CD4-positive, alpha-beta T cell (primary cell): ENCODE measurements at regions not wholly inside any gene's neighbourhood (a gene's known extent, or its start where the extent isn't known, plus 50 kb on each side); places are given as distances from the start of the nearest gene placed in this dataset.

Experiments used
- ATAC-seq: fragments of 200-7000 bp; cut with Tn5 transposase; one replicate; pipeline ENCODE4 v1.10.0; 2022; ENCODE audit warnings: mild to moderate bottlenecking; ENCODE audit not compliant: poor library complexity
- CTCF ChIA-PET: fragments of 350-600 bp; sonication (Branson Sonifier 250); formaldehyde crosslinking; loops from one replicate; lab custom pipeline; 2021; ENCODE audit warnings: antibody characterized with exemption, inconsistent platforms; lab: Charles Lee
- POLR2A ChIA-PET: fragments of 350-600 bp; sonication (Branson Sonifier 250); formaldehyde crosslinking; loops from one replicate; lab custom pipeline; 2021; ENCODE audit warnings: antibody characterized with exemption, inconsistent platforms; lab: Charles Lee
- DNase-seq, 14 experiments: peaks; one replicate each; pipeline ENCODE4 v3.0.0-alpha.2; 2013 to 2020; ENCODE audit warnings: mixed read lengths in 2 of 14
- H3K27ac ChIP-seq, 2 donors: one replicate each; pipeline versions ENCODE4 v1.5.1 to v1.7.0; 2013; ENCODE audit warnings: low read length in 2 of 2, low read depth in 1 of 2, mild to moderate bottlenecking in 1 of 2
- H3K27me3 ChIP-seq, 2 experiments: 1 replicate in 1 of 2; 2 replicates in 1 of 2; pipeline versions ENCODE4 v1.6.1 to v1.7.0; 2013; ENCODE audit warnings: low read length in 2 of 2, control low read depth in 1 of 2, mild to moderate bottlenecking in 1 of 2, moderate library complexity in 1 of 2; ENCODE audit not compliant: insufficient read depth in 2 of 2, control insufficient read depth in 1 of 2
- H3K36me3 ChIP-seq: one replicate; pipeline ENCODE4 v1.6.1; 2013; ENCODE audit warnings: low read length, control low read depth; ENCODE audit not compliant: insufficient read depth
- H3K4me1 ChIP-seq: one replicate; pipeline ENCODE4 v1.6.1; 2013; ENCODE audit warnings: low read length, control low read depth; ENCODE audit not compliant: insufficient read depth
- H3K4me3 ChIP-seq: one replicate; pipeline ENCODE4 v1.5.1; 2013; ENCODE audit warnings: mild to moderate bottlenecking, low read length, moderate library complexity
- H3K9me3 ChIP-seq, 2 experiments: 1 replicate in 1 of 2; 2 replicates in 1 of 2; pipeline versions ENCODE4 v1.6.1 to v1.7.0; 2013; ENCODE audit warnings: low read length in 2 of 2, mild to moderate bottlenecking in 2 of 2, control low read depth in 1 of 2, moderate library complexity in 1 of 2; ENCODE audit not compliant: control insufficient read depth in 1 of 2, insufficient read depth in 1 of 2
- H3K27ac Mint-ChIP-seq: one replicate; pipeline ENCODE4 v1.8.0; 2020; ENCODE audit warnings: mixed read lengths
- H3K27me3 Mint-ChIP-seq: one replicate; pipeline ENCODE4 v1.8.0; 2021; ENCODE audit warnings: mixed read lengths
- H3K36me3 Mint-ChIP-seq: one replicate; pipeline ENCODE4 v1.8.0; 2021; ENCODE audit warnings: low read depth, mixed read lengths
- H3K4me1 Mint-ChIP-seq: one replicate; pipeline ENCODE4 v1.8.0; 2021; ENCODE audit warnings: low read depth, mixed read lengths
- H3K4me3 Mint-ChIP-seq: one replicate; pipeline ENCODE4 v1.8.0; 2020; ENCODE audit warnings: mild to moderate bottlenecking, mixed read lengths
- H3K9me3 Mint-ChIP-seq: one replicate; pipeline ENCODE4 v1.8.0; 2020; ENCODE audit warnings: mixed read lengths
- CTCF ChIP-seq: fragments of 200-600 bp; IDR thresholded peaks from one replicate; pipeline ENCODE4 v1.8.0; 2022; ENCODE audit warnings: antibody characterized with exemption, mild to moderate bottlenecking
- intact Hi-C, 2 experiments: fragments of 100-400 bp; cut with DNase I in 1 of 2; cut with micrococcal nuclease in 1 of 2; formaldehyde crosslinking; loops; one replicate each; pipeline versions ENCODE4 v1.15.1 to v1.9.0; 2023 to 2025; cut with DNase I, micrococcal nuclease

- Mint-ChIP-seq H3K36me3 (no peaks in the 10 kb centered on the region), H3K9me3 (no peaks in the 10 kb centered on the region)
- no peak for TF ChIP-seq CTCF
Measured at GRCh38 chr2:222064286-222064685, 234.5 kb downstream of the PAX3 start.

GRCh38 chr2:222058819-222059445, 239.9 kb downstream of the PAX3 start:
- ChIA-PET CTCF (no interaction called here), POLR2A (no interaction called here)
- Mint-ChIP-seq H3K9me3 (no peaks in the 10 kb centered on the region), H3K4me1 (no peaks in the 10 kb centered on the region), H3K36me3 (no peaks in the 10 kb centered on the region), H3K27me3 (peaks cover 49% of the 10 kb centered on the region), H3K27ac (no peak overlapping the region), H3K4me3 (no peak overlapping the region)
- no peak overlapping the region for H3K27ac ChIP-seq
- no peaks in the 10 kb centered on the region for H3K9me3 ChIP-seq
- no peak for DNase-seq
- intact Hi-C loops = loop anchor here (5.0 to 10.0 kb wide), 3 partner anchors 503 to 556 kb away; no protein-coding TSS in a partner anchor
- peaks cover 0 to 11% of the 10 kb centered on the region in 2 experiments for H3K27me3 ChIP-seq
- TF ChIP-seq CTCF = no peak
- H3K4me3 ChIP-seq = no peak overlapping the region
- no peaks in the 10 kb centered on the region for H3K4me1 ChIP-seq
- H3K36me3 ChIP-seq = no peaks in the 10 kb centered on the region
- no peak for ATAC-seq

More at GRCh38 chr2:222064286-222064685, 234.5 kb downstream of the PAX3 start:
- Histone ChIP-seq H3K9me3 (no peaks in the 10 kb centered on the region), H3K36me3 (no peaks in the 10 kb centered on the region), H3K27ac (no peak overlapping the region), H3K27me3 (no peaks in the 10 kb centered on the region), H3K4me3 (no peak overlapping the region), H3K4me1 (no peaks in the 10 kb centered on the region)
- Mint-ChIP-seq H3K27me3 (peaks cover 24% of the 10 kb centered on the region), H3K4me1 (no peaks in the 10 kb centered on the region), H3K27ac (no peak overlapping the region), H3K4me3 (no peak overlapping the region)
- CTCF ChIA-PET = no interaction called here
- ATAC-seq (no peak), DNase-seq (no peak)
- intact Hi-C loops = no loop called here
- POLR2A ChIA-PET = no interaction called here

GRCh38 chr2:222057347-222058073, 241.3 kb downstream of the PAX3 start:
- Mint-ChIP-seq H3K9me3 (no peaks in the 10 kb centered on the region), H3K27me3 (peaks cover 61% of the 10 kb centered on the region), H3K27ac (no peak overlapping the region), H3K4me3 (no peak overlapping the region), H3K4me1 (no peaks in the 10 kb centered on the region), H3K36me3 (no peaks in the 10 kb centered on the region)
- peak in 3 of 14 experiments; percentile 6 to 12 (median 9) for DNase-seq
- intact Hi-C loops = loop anchor here (2.0 to 10.0 kb wide), 4 partner anchors 505 to 557 kb away; no protein-coding TSS in a partner anchor
- no peaks in the 10 kb centered on the region for H3K9me3 ChIP-seq
- no peaks in the 10 kb centered on the region for H3K36me3 ChIP-seq
- no peak for ATAC-seq
- no peak overlapping the region for H3K4me3 ChIP-seq
- peaks cover 4 to 11% of the 10 kb centered on the region in 2 experiments for H3K27me3 ChIP-seq
- TF ChIP-seq CTCF = peak; percentile 67
- ChIA-PET POLR2A (no interaction called here), CTCF (no interaction called here)
- H3K27ac ChIP-seq = no peak overlapping the region
- no peaks in the 10 kb centered on the region for H3K4me1 ChIP-seq
